HepG2 (cell line): ENCODE measurements at regions not wholly inside any gene's neighbourhood (a gene's known extent, or its start where the extent isn't known, plus 50 kb on each side); places are given as distances from the start of the nearest gene placed in this dataset.

Experiments used
- ATAC-seq: fragments of 200-7000 bp; cut with Tn5 transposase; 3 replicates; pipeline ENCODE4 v1.9.1; 2020; ENCODE audit warnings: mild to moderate bottlenecking, moderate library complexity
- BruUV-seq: library from RNA; stranded (reverse); fragments of 400-500 nt; replicated peaks from 2 replicates; lab custom pipeline; 2021; lab: Mats Ljungman, UMichigan
- CTCF ChIA-PET: fragments of 300-600 bp; formaldehyde crosslinking; extraction: SDS; loops from one replicate; lab custom pipeline; 2021; ENCODE audit warnings: low total read pairs, inconsistent platforms, low intra/inter-chr PET ratio; lab: Yijun Ruan, JAX
- POLR2A ChIA-PET: fragments of 350-600 bp; sonication (Branson Sonifier 250); formaldehyde crosslinking; loops from one replicate; lab custom pipeline; 2020; ENCODE audit warnings: antibody characterized with exemption, inconsistent platforms; lab: Yijun Ruan, JAX
- DNase-seq: peaks from one replicate; pipeline ENCODE4 v3.0.0-alpha.2; 2015; ENCODE audit warnings: low spot score
- FAIRE-seq: peaks from 3 replicates; lab custom pipeline; 2011; peaks lifted over from hg19 to GRCh38; lab: Jason Lieb, UNC
- H2AFZ ChIP-seq: one replicate; pipeline ENCODE4 v1.6.1; 2011; ENCODE audit warnings: low read length, inconsistent platforms
- H3K27ac ChIP-seq: fragments of 300-600 bp; 3 replicates; pipeline ENCODE4 v1.8.0; 2011; ENCODE audit warnings: mixed run types, mild to moderate bottlenecking, mixed read lengths, low read length, inconsistent platforms; ENCODE audit not compliant: insufficient read depth; ENCODE audit errors: extremely low read length
- H3K27me3 ChIP-seq, 2 experiments: fragments of 200-600 bp in 1 of 2; 2 replicates in 1 of 2; 3 replicates in 1 of 2; pipeline versions ENCODE4 v1.6.0 to v1.8.0; 2011; ENCODE audit warnings: low read length in 2 of 2, mild to moderate bottlenecking in 2 of 2, moderate library complexity in 2 of 2, inconsistent platforms in 1 of 2; ENCODE audit not compliant: insufficient read depth in 2 of 2, control insufficient read depth in 1 of 2
- H3K36me3 ChIP-seq, 2 experiments: fragments of 200-600 bp in 1 of 2; replicated peaks in 1 of 2; 2 replicates in 1 of 2; 3 replicates in 1 of 2; pipeline versions ENCODE4 v1.5.1 to v1.8.0; 2011; ENCODE audit warnings: low read length in 2 of 2, inconsistent platforms in 1 of 2; ENCODE audit not compliant: insufficient read depth in 2 of 2, control insufficient read depth in 1 of 2
- H3K4me1 ChIP-seq: 2 replicates; pipeline ENCODE4 v1.5.1; 2012; ENCODE audit warnings: low read length, inconsistent platforms; ENCODE audit not compliant: insufficient read depth
- H3K4me2 ChIP-seq: 2 replicates; pipeline ENCODE4 v1.6.0; 2011; ENCODE audit warnings: low read depth, low read length, inconsistent platforms
- H3K4me3 ChIP-seq, 3 experiments: fragments of 200-600 bp in 1 of 3; sonication (generic), shearing (Covaris generic) in 1 of 3; replicated peaks in 1 of 3; 2 replicates each; pipeline ENCODE4 v1.5.1; 2011 to 2016; ENCODE audit warnings: low read length in 3 of 3, inconsistent platforms in 2 of 3, low read depth in 2 of 3, mild to moderate bottlenecking in 2 of 3, control low read depth in 1 of 3, mixed read lengths in 1 of 3; ENCODE audit not compliant: insufficient read depth in 1 of 3
- H3K79me2 ChIP-seq: one replicate; pipeline ENCODE4 v1.6.1; 2011; ENCODE audit warnings: low read length, inconsistent platforms; ENCODE audit not compliant: insufficient read depth
- H3K9ac ChIP-seq: 2 replicates; pipeline ENCODE4 v1.6.0; 2011; ENCODE audit warnings: mild to moderate bottlenecking, low read depth, low read length, inconsistent platforms; ENCODE audit not compliant: insufficient read depth
- H3K9me3 ChIP-seq: 2 replicates; pipeline ENCODE4 v1.5.1; 2012; ENCODE audit warnings: mild to moderate bottlenecking, low read length
- H4K20me1 ChIP-seq: 2 replicates; pipeline ENCODE4 v1.6.0; 2011; ENCODE audit warnings: inconsistent platforms, mild to moderate bottlenecking, low read length, moderate library complexity; ENCODE audit not compliant: insufficient read depth
- ATF7 ChIP-seq, 2 experiments: fragments of 450-650 bp in 1 of 2; sonication (generic) in 1 of 2; formaldehyde crosslinking in 1 of 2; IDR thresholded peaks; 2 replicates each; pipeline versions ENCODE4 v1.4.0 to v1.6.1; 2016 to 2020; ENCODE audit warnings: antibody characterized with exemption in 1 of 2, mild to moderate bottlenecking in 1 of 2, missing genetic modification reagents in 1 of 2
- CREB1 ChIP-seq, 2 experiments: fragments of 450-650 bp in 1 of 2; IDR thresholded peaks; 2 replicates each; pipeline ENCODE4 v1.6.1; 2016 to 2017; ENCODE audit warnings: control low read depth in 1 of 2, mild to moderate bottlenecking in 1 of 2, missing compliant biosample characterization in 1 of 2, missing genetic modification characterization in 1 of 2
- HNRNPLL ChIP-seq: fragments of 200-400 bp; formaldehyde crosslinking; IDR thresholded peaks from 2 replicates; pipeline ENCODE4 v1.6.1; 2017; ENCODE audit warnings: mild to moderate bottlenecking, low read depth, low read length; ENCODE audit not compliant: poor library complexity, severe bottlenecking
- HNRNPUL1 ChIP-seq: fragments of 200-400 bp; formaldehyde crosslinking; IDR thresholded peaks from 2 replicates; pipeline ENCODE4 v1.6.1; 2017; ENCODE audit warnings: low read depth, mild to moderate bottlenecking, low read length, moderate library complexity
- KAT8 ChIP-seq: IDR thresholded peaks from 2 replicates; pipeline ENCODE4 v1.6.1; 2016; ENCODE audit warnings: missing genetic modification reagents, missing compliant biosample characterization
- MAFK ChIP-seq, 2 experiments: IDR thresholded peaks in 1 of 2; conservative IDR thresholded peaks in 1 of 2; 2 replicates each; pipeline ENCODE4 v1.6.1; 2011; ENCODE audit warnings: improper control_type of control experiment in 2 of 2, low read length in 2 of 2
- SALL2 ChIP-seq: sonication (generic); formaldehyde crosslinking; IDR thresholded peaks from 2 replicates; pipeline ENCODE4 v1.8.1; 2023; ENCODE audit warnings: mild to moderate bottlenecking, missing genetic modification reagents, inconsistent platforms
- SMAD1 ChIP-seq: sonication (generic); formaldehyde crosslinking; IDR thresholded peaks from 2 replicates; pipeline ENCODE4 v1.4.0; 2020; ENCODE audit warnings: missing genetic modification reagents, low read depth, mild to moderate bottlenecking, borderline replicate concordance
- TSC22D2 ChIP-seq: sonication (generic); formaldehyde crosslinking; IDR thresholded peaks from 2 replicates; pipeline ENCODE4 v1.5.1; 2020; ENCODE audit warnings: missing genetic modification reagents, mild to moderate bottlenecking, borderline replicate concordance
- ZNF432 ChIP-seq: sonication (generic); formaldehyde crosslinking; IDR thresholded peaks from 2 replicates; pipeline ENCODE4 v1.5.0; 2020; ENCODE audit warnings: missing genetic modification reagents, mild to moderate bottlenecking, borderline replicate concordance
- ZNF44 ChIP-seq: sonication (generic); formaldehyde crosslinking; IDR thresholded peaks from 2 replicates; pipeline ENCODE4 v1.5.1; 2020; ENCODE audit warnings: mild to moderate bottlenecking, missing genetic modification reagents
- ZNF605 ChIP-seq: sonication (generic); formaldehyde crosslinking; IDR thresholded peaks from 2 replicates; pipeline ENCODE4 v1.8.0; 2022; ENCODE audit warnings: mild to moderate bottlenecking, missing genetic modification reagents
- ZNF615 ChIP-seq: sonication (generic); formaldehyde crosslinking; IDR thresholded peaks from 2 replicates; pipeline ENCODE4 v1.5.0; 2020; ENCODE audit warnings: mild to moderate bottlenecking, missing genetic modification reagents, borderline replicate concordance
- ZNF841 ChIP-seq: sonication (generic); formaldehyde crosslinking; IDR thresholded peaks from 2 replicates; pipeline ENCODE4 v1.8.1; 2023; ENCODE audit warnings: missing genetic modification reagents, borderline replicate concordance
- WGBS: methylation state at CpG from one replicate; pipeline ENCODE4 v1.1.6; 2017; ENCODE audit warnings: low lambda C conversion rate; 5-methylcytosine and 5-hydroxymethylcytosine counted together
- in situ Hi-C: cut with HindIII; loops from 2 replicates; pipeline ENCODE4 v1.10.0; 2017; ENCODE audit warnings: low pct_unique_long_range_greater_than_20kb; ENCODE audit not compliant: extremely low pct_ligation_motif_present
- intact Hi-C: fragments of 100-400 bp; cut with micrococcal nuclease; formaldehyde crosslinking; loops from one replicate; pipeline ENCODE4 v1.10.0; 2022; ENCODE audit not compliant: unreplicated experiment
- TF ChIP-seq, protein P1 (sequence below): sonication (generic); formaldehyde crosslinking; IDR thresholded peaks from 2 replicates; pipeline ENCODE4 v1.4.0; 2020; ENCODE audit warnings: mild to moderate bottlenecking, low read depth, missing genetic modification reagents

DNA sequence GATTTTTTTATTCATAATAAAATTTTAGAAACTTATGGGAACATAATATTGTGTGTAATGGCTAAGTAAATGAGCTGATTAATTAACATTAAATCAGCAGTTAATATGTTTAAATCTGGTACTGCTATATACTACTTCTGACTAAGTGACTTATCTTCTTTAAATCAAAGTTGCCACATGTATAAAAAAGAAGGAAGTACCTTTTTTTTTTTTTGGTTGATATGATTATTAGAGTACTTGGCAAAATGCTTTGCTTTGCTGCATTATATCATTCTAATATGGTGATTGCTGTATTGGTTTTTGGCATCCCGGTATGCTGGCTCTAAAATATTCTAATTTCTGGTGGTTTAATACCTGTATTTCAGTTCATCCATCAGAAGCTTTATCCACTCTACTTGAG, 319.1 kb upstream of the RGS6 start:
- ATAC-seq (no peak), FAIRE-seq (no peak), DNase-seq (no peak)
- Histone ChIP-seq H3K27me3 (no peaks in the 10 kb centered on the region), H3K9me3 (no peaks in the 10 kb centered on the region), H3K36me3 (no peaks in the 10 kb centered on the region), H3K27ac (no peak overlapping the region), H3K9ac (no peak overlapping the region), H3K4me1 (no peaks in the 10 kb centered on the region), H3K79me2 (no peaks in the 10 kb centered on the region), H3K4me3 (no peak overlapping the region), H4K20me1 (no peaks in the 10 kb centered on the region)
- intact Hi-C loops, result no loop called here
- WGBS, result 81% methylated on average over 1 of the region's 1 CpG
- POLR2A ChIA-PET, result no interaction called here
- in situ Hi-C loops, result no loop called here
- CTCF ChIA-PET, result no interaction called here
- TF ChIP-seq HNRNPLL (no peak), TSC22D2 (no peak), SMAD1 (CRISPR knock-in tag) (no peak), KAT8 (no peak), ZNF615 (CRISPR knock-in tag) (no peak), SALL2 (CRISPR knock-in tag) (no peak), HNRNPUL1 (no peak), ZNF841 (CRISPR knock-in tag) (no peak)
- TF ChIP-seq, protein P1, sequence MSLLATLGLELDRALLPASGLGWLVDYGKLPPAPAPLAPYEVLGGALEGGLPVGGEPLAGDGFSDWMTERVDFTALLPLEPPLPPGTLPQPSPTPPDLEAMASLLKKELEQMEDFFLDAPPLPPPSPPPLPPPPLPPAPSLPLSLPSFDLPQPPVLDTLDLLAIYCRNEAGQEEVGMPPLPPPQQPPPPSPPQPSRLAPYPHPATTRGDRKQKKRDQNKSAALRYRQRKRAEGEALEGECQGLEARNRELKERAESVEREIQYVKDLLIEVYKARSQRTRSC (CRISPR knock-in tag), result no peak
- TF ChIP-seq, all 625 proteins: peak for 0
- BruUV-seq, result no TSS peak
- Histone ChIP-seq H3K4me2 (no peak overlapping the region), H2AFZ (no peak overlapping the region)

DNA sequence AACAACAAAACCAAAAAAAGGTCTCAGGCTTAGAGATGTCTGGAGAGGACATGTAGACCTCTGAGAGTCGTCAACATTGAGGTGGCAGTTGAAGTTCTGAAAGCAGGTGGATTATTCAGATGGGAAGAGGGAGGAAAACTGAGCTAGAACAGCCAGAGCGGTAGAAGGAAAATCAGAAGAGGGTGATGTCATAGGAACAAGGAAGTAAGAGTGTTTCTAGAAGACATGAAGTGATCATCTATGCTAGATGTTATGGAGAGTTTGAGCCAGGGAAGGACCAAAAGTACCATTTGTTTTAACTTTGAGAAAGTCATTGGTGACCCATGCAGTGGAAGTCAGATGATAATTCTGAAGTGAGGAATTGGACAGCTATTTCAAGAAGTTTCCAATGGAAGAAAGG, 316.2 kb upstream of the RGS6 start:
- no TSS peak for BruUV-seq
- POLR2A ChIA-PET, result no interaction called here
- FAIRE-seq, result no peak

More for the DNA sequence above, 316.2 kb upstream of the RGS6 start:
- Histone ChIP-seq H3K4me3 (no peak overlapping the region), H3K9ac (no peak overlapping the region), H3K9me3 (no peaks in the 10 kb centered on the region), H3K27ac (no peak overlapping the region), H3K4me1 (no peaks in the 10 kb centered on the region), H3K36me3 (no peaks in the 10 kb centered on the region), H3K4me2 (no peak overlapping the region), H2AFZ (no peak overlapping the region), H4K20me1 (no peaks in the 10 kb centered on the region), H3K27me3 (no peaks in the 10 kb centered on the region), H3K79me2 (no peaks in the 10 kb centered on the region)
- no peak for DNase-seq
- in situ Hi-C loops (no loop called here), intact Hi-C loops (no loop called here)
- no peak for ATAC-seq
- CTCF ChIA-PET, result no interaction called here
- TF ChIP-seq ZNF44 (CRISPR knock-in tag) (no peak), ATF7 (IDR thresholded peaks at IDR 0.05) (peak; percentile 71), ATF7 (CRISPR knock-in tag; IDR thresholded peaks at IDR 0.05) (no peak), CREB1 (IDR thresholded peaks at IDR 0.05) (0 out of 2 replicates have a peak, but pooled peaks have one; percentile 23), CREB1 (CRISPR knock-in tag; IDR thresholded peaks at IDR 0.05) (no peak), ZNF605 (CRISPR knock-in tag) (no peak), MAFK (conservative IDR thresholded peaks at IDR 0.05 in 1 of 2, IDR thresholded peaks at IDR 0.05 in 1 of 2; ENCODE audit: low read length in 2 of 2) (no peak), ZNF432 (CRISPR knock-in tag) (no peak)
- TF ChIP-seq, all 625 proteins: peak for 2
- WGBS, result 97% methylated on average over 2 of the region's 2 CpGs
